PC-3 (cell line): ENCODE measurements at regions not wholly inside any gene's neighbourhood (a gene's known extent, or its start where the extent isn't known, plus 50 kb on each side); places are given as distances from the start of the nearest gene placed in this dataset.

ENCODE experiments used
- CTCF ChIP-seq: fragments of 300-600 bp; sonication (generic); conservative IDR thresholded peaks from 2 replicates; pipeline ENCODE4 v1.5.1; 2017; ENCODE audit warnings: antibody characterized with exemption, low read depth, mild to moderate bottlenecking, low read length
- EZH2 ChIP-seq: fragments of 300-600 bp; sonication (generic); IDR thresholded peaks from one replicate; pipeline ENCODE4 v1.6.1; 2017; ENCODE audit warnings: antibody characterized with exemption, mild to moderate bottlenecking, low read length; ENCODE audit not compliant: unreplicated experiment

- TF ChIP-seq CTCF = no peak
- no peak for TF ChIP-seq EZH2
Measured at GRCh38 chr18:60485201-60485600, 112.6 kb upstream of the MC4R start.
